HCEC 1CT (cell line): ENCODE measurements at regions not wholly inside any gene's neighbourhood (a gene's known extent, or its start where the extent isn't known, plus 50 kb on each side); places are given as distances from the start of the nearest gene placed in this dataset.

Source experiments
- DNase-seq: peaks from one replicate; pipeline ENCODE4 v3.0.0-alpha.2; 2017

DNA sequence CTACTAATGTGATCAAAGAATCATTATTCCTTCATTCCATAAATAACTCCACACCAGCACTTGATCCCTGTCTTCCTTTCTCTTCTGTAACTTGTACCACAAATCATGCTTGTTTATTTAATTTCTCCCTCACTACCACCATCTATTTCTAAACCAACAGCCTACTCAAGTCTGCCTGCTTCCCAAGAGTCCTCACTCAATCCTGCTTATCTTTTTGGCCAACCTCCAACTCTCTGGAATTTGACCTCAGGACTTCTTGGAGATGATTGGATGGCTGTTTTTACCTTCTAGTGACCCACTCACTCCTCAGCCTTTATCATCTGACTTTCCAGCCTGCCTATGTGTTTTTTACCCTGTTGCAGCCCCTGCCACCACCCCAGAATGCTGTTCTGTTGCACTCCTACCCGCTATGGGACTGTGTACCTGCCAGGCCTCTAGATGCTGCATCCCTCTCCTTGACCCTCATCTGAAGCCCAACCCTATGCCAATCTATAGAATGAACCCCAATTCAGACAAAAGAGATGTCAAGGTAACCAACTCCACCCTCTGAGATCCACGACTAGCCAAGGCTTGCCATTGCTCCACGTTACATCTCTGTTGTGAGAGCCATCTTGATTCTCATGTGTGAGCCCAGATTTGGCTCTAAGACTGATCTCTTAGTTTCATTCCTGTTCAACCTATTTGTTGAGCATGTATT lies 150.2 kb upstream of the PLEKHG7 start:
- no peak for DNase-seq

DNA sequence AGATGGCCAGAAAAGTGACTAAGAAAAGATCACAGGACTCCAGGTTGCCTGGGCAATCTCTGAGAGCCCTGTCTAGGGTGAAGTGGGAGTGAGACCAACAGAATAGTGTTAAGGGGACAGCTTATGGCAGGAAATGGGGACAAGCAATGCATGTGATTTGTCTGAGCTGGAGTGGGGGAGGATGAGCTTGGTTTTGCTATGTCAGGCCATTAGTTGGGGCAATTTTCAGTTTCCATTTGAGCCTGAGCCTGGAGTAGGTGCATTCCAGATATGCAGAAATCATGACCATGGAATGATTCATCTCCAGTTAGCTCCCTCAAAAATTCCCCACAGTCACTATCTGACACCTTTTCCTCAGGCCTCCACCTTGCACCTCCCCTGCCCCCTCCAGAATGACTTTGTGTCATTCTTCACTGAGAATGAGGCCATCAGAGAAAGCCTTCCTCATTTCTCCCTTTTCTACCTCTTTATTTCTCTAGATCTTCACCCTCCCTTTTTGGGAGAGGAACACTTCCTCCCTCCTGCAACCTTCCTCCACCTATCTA lies 150.9 kb upstream of the PLEKHG7 start:
- peak; percentile 70 for DNase-seq

GRCh38 chr12:92551210-92551609 lies 151.6 kb upstream of the PLEKHG7 start:
- no peak for DNase-seq

DNA sequence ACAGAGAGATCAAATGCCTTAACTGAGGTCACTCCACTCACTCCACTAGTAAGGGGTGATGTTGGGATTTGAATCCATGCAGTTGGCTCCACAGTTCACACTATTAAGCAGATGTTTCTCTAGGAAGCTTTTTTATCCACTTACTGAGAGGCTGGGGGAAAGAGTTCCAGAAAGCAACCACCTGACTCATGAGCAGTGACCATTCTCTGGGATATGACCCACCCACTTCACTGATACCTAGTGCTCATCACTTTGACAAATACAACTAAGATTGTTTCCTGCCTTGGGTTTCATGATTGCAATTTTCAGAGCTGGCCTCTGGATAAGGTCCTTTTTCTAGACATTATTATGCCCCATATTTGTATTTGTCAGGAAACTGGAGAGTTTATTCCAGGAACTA lies 152.1 kb upstream of the PLEKHG7 start:
- DNase-seq = no peak

DNA sequence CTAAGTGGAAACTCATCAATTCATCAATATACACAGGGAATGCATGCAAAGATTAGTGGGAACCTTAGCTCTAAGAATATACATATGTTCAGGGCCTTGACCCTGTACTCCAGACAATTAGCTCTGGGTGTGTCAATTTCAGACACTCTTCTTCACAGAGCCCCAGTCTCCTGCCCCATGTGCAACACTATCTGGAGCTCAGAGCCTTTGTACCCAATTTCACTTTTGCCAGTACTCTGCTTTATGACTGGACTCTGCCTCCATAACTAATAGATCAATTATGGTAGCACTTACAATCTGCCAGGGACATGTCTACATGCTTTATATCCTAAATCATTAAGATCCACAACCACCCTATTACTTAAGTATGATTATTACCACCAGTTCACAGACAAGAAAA lies 152.5 kb upstream of the PLEKHG7 start:
- no peak for DNase-seq

DNA sequence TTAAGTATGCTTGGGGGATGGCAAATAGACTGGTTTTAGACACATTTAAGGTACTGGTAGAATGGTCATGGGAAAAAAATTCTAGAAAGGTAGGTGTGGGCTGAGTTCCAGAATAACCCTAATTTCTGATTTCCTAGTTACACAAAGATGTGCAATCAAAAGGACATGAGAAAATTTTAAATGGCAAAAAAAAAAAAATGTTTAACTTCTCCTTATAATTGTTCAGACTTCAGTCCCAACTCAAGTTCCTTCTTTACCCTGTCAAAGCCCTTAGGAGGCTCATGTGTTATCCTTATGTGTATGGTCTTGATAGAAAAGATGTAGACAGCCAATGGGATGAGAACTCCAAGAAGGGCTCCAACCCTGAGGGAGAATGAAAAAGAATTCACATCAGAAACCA lies 153.3 kb upstream of the PLEKHG7 start:
- DNase-seq = no peak

DNA sequence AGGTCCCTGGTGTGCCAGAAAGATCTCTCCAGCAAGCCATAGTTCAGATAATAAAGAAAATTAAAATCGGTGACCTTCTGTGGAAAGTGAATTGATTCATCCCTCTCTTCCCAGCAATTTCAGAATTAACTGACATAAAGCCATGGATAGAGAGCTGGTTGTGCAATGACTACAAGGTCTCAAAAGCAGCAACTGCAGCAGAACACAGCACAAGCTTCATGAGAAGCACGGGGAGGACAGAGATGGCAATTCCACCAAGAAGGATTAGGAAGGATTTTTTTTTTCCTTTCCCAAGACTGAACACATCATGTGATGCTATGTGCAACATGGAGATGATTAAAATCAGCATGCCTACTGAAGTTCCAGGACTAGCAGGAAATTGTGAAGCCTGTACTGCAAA lies 154.9 kb upstream of the PLEKHG7 start:
- DNase-seq = no peak

GRCh38 chr12:92547420-92547819 lies 155.4 kb upstream of the PLEKHG7 start:
- DNase-seq = no peak

DNA sequence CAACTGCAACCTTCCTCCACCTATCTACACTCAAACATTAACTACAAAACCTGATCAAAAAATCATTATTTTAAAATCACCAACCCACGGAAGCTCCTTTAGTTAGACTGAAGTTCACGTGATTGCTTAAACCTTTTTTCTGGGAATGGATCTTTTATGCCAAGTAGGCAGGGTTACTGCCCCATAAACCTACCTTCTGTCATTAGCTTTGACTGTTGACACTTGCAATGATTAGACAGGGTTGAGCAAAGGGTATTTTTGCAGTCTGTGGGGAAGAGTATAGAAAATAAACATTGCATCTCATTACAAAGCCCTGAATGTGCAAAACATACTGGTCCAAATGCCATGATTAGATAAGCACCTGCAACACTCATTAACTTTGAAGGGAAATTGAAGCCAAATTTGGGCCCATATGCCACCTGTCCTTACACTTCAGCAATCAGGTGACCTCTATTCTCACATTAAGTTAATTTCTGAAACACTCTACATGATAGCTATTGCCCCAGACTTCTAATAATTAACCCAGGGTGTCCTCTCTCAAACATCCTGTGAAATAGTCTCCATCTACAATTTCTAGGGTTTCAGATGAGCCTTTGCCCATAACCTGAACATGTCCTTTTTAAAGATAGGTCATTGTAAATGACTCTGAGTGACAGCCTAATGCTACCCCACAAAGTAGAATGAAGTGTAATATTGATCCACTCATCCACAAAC lies 156.0 kb upstream of the PLEKHG7 start:
- no peak for DNase-seq

DNA sequence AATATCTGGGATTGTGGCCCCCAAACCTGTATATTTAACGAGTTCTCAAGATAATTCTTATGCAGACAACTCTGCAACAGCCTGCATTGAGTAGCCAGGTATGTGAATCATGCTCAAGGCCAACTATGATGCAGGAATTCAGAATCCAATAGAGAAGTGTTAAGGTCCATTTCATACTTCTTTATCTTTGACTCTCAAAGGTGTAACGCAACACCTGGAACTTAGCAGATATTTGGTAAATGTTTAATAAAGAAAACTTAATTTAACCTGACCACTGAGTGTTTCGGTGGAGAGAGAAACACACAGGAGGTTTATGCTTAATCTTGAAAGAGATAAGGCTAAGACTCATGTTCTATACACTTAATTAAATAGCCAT lies 156.5 kb upstream of the PLEKHG7 start:
- no peak for DNase-seq

- DNase-seq = no peak
Measured at GRCh38 chr12:92544322-92544721, 158.5 kb upstream of the PLEKHG7 start.

- DNase-seq = no peak
Measured at GRCh38 chr12:92543840-92544239, 158.9 kb upstream of the PLEKHG7 start.

DNA sequence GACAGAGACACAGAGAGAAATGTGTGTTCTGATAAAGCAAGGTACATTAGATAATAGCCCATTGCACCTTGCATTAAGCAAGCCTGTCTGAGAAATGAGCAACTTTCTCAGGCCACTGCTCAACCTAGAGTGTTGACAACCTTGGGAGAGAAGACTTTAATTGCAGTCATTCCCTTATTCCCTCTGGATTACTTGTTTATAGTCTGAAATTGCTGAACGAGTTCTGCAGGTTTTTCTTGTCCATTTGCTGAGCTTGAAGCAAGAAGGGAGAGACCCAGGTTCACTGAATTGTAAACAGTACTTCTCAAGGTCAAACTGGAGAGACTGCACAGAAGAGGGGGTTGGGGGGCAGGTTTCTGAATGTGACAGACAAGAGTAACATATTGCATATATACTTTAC lies 159.4 kb upstream of the PLEKHG7 start:
- DNase-seq = no peak

GRCh38 chr12:92541731-92542130 lies 161.1 kb upstream of the PLEKHG7 start:
- DNase-seq = no peak

DNA sequence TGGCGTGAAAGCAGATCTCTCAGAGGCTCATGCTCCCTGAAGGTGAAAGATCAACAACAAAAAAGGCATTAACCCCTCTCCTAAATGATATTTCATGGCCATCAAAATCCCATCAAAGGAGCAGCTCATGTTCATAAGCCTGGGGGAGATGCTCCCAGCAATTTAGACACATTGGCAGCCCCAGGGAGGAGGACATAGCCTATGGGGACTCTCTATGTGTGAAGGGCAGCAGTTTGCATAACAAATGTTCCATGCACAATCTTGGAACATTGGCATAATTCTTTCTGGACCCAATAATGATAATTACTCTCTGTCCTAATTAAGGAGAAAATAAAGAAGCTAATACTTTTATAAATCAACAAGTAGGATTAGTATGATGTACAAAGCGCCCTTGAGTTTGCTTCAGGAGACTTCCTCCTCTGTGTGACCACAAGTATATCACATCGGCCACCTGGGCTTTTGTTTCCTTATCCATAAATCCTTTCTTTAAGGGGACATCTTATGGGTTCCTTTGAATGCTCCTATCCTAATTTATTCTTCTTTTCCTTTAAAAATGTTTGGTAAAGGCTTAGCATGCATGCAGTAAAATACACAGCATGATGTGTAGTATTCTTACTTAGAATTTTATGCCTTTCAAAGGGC lies 161.9 kb upstream of the PLEKHG7 start:
- DNase-seq = no peak

- DNase-seq = no peak
Measured at GRCh38 chr12:92539976-92540781, 162.6 kb upstream of the PLEKHG7 start.

- peak; percentile 88 for DNase-seq
Measured at GRCh38 chr12:92539110-92539749, 163.6 kb upstream of the PLEKHG7 start.

GRCh38 chr12:92537290-92537960 lies 165.4 kb upstream of the PLEKHG7 start:
- DNase-seq = no peak

DNA sequence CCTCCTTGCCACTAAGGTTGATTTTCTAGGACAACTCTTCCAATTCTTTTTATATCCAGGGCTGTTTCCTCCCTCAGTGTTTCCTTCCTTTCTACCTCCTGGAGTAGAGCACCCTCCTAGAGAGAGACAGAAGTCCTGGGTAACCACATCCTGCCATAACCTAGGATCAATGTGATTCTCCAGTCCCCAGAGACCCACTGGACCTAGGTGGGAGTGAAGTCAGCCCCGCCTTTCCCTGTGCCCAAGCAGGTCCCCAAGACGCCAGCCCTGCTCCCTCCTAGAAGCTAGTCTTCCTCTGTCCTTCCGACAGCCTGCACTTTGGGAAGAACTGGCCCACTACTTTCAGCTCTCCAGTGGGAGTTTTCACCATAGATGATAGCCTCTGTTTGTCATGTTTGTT lies 166.8 kb upstream of the PLEKHG7 start:
- DNase-seq = no peak

GRCh38 chr12:92533280-92533890 lies 169.4 kb upstream of the PLEKHG7 start:
- no peak for DNase-seq

- no peak for DNase-seq
Measured at GRCh38 chr12:92530706-92531105, 172.1 kb upstream of the PLEKHG7 start.

DNA sequence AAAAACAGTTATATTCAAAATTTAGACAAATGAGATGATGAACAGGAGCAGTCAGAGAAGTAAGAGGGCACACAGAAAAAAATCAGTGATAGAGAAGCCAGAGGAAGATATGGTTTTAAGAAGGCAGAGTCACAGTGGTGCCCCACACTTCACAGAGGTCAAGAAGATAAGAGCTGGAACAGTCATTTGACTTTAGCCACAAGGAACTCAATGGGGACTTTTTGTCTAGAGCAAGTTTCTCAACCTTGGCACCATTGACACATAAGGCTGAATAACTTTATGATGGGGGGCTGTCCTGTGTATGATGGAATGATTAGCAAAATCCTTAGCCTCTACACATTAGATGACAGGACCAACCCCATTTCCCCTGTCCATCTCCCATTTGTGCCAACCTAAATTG lies 172.8 kb upstream of the PLEKHG7 start:
- no peak for DNase-seq
